ENCODE measurements at regions not wholly inside any gene's neighbourhood (a gene's known extent, or its start where the extent isn't known, plus 50 kb on each side); places are given as distances from the start of the nearest gene placed in this dataset.
"Not testable (repeated sequence)": the region's sequence is repeated elsewhere in the genome, so short reads cannot be mapped to it uniquely, and the experiment has no call there.

- FAIRE-seq = no peak
- no peak for DNase-seq (ENCODE audit: low spot score in 2 of 2)
These were observed 911.7 kb upstream of the CITED2 start for GRCh38 chr6:140285998-140286690.

DNA sequence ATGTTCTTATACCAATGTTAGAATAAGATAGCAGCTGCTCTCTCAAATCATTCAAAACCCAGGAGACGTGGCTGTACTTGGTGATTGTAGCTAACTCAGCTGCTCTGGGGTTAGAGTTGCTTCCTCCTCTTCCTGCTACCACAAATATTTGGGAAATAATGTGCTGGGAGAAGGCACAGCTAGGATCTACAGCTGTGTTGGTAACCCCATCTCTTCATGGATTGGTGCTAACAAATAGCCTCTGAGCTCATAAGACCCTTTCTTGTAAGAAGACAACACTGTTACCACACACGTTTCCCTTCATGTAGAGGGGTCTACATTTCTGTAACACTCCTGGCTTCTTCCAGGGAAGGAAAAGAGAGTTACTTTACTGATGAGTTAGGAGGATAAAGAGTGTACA lies 911.0 kb upstream of the CITED2 start:
- no peak for FAIRE-seq
- DNase-seq (ENCODE audit: low spot score in 2 of 2) = no peak

DNA sequence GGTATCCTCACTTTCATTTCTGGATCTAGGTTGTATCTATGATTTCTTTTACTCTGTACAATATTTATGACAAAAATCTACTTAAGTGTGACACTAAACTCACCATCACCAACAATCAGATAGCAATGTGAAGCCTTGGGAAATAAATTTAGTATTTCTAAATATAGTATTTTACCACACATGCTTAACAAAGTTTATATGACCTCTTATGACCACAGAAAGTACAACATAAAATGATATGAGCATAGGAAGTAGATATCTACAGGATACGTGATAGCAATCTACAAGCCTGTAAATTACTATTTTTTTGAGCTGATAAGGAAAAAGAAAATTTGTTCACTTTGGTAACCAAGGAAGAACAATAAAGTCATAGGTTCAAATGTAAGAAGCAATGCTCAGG lies 910.4 kb upstream of the CITED2 start:
- FAIRE-seq = no peak
- DNase-seq (ENCODE audit: low spot score in 2 of 2) = no peak

GRCh38 chr6:140283197-140283596 lies 908.7 kb upstream of the CITED2 start:
- FAIRE-seq (no peak), DNase-seq (ENCODE audit: low spot score in 2 of 2) (no peak)

- no peak for DNase-seq (ENCODE audit: low spot score in 2 of 2)
These were observed 907.3 kb upstream of the CITED2 start for GRCh38 chr6:140281767-140282166.

DNA sequence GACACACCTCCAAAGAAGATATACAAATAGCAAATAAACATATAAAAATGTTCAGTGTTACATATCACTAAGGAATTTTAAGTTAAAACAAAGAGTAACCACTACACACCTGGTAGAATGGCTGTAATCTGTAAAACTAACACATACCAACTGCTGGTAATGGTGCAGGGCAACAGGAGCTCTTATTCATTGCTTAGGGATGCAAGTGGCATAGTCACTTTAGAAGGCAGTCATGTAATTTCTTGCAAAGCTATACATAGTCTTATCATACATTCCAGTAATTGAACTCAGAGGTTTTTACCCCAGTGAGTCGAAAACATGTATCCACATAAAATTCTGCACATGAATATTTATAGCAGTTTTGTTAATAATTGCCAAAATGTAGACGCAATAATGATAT lies 906.8 kb upstream of the CITED2 start:
- FAIRE-seq (no peak), DNase-seq (ENCODE audit: low spot score in 2 of 2) (no peak)

More at GRCh38 chr6:140281767-140282166, 907.3 kb upstream of the CITED2 start:
- FAIRE-seq = no peak

GRCh38 chr6:140276719-140277118 lies 902.3 kb upstream of the CITED2 start:
- FAIRE-seq = no peak
- no peak for DNase-seq (ENCODE audit: low spot score in 2 of 2)

DNA sequence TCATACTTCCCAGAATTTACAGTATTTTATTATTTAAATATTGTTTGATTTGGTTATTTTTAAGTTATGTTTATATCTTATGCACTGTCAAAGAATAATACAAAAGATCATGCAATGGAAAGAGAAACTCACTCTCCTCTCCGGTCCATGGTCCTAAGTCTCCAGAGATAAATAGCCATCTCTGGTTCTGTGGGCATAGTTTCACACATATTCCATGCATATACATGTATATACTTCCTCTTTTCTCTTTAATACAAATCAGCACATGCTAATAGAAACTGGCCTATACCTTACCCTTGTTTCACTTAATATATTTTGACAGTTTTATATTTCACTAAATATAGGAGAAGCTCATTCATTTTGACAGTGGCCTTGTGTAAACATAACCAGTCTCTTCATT lies 901.7 kb upstream of the CITED2 start:
- no peak for FAIRE-seq
- DNase-seq (ENCODE audit: low spot score in 2 of 2) = no peak

DNA sequence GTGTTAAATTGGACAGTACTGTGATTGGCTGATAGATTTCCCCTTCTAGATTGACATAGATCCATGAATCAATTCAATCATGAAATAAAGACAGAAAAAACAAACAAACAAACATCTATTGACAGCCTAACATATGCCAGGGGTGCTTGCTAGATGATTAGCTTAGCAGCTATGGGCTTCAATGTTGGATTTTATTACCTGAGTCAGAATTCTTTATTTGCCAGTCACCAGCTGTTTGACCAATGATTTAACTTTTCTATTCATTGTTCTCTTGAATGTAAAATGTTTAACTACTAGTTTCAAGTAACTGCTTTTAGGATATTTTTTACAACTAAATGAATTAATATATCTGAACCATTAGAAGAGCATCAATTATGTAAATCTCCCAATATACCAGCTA lies 901.3 kb upstream of the CITED2 start:
- FAIRE-seq = no peak

GRCh38 chr6:140274548-140274947 lies 900.1 kb upstream of the CITED2 start:
- DNase-seq (ENCODE audit: low spot score in 2 of 2) (no peak), FAIRE-seq (no peak)

More for the DNA sequence above, 901.3 kb upstream of the CITED2 start:
- no peak for DNase-seq (ENCODE audit: low spot score in 2 of 2)

DNA sequence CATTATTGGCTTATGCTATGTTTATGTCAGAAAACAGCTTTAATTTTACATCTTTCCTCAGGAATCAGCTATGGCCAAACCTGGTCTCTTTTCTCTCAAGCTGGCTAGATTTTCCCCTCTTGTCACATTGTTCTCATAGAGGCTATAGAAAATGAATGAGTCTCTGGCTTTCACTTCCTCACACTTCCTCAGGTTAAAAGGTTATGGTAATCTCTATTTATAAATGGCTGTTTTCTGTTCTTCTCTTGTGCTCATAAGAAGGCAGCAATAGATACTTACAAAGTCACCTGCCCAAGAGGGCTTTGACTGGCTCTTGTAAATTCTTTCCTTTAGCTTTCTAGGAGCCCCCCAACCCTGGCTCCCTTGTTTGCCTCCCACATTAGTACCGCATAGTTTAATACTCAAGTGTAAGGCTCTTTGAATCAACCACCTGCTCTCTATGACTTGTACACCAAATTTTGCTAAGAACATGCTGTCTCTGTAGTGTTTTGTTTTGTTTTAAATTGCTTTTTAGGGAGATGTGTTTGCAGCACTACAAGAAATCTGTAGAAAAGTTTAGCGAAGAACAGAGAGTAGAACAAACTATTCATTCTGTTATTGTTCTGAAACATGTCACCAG lies 897.4 kb upstream of the CITED2 start:
- no peak for DNase-seq (ENCODE audit: low spot score in 2 of 2)
- FAIRE-seq = no peak

DNA sequence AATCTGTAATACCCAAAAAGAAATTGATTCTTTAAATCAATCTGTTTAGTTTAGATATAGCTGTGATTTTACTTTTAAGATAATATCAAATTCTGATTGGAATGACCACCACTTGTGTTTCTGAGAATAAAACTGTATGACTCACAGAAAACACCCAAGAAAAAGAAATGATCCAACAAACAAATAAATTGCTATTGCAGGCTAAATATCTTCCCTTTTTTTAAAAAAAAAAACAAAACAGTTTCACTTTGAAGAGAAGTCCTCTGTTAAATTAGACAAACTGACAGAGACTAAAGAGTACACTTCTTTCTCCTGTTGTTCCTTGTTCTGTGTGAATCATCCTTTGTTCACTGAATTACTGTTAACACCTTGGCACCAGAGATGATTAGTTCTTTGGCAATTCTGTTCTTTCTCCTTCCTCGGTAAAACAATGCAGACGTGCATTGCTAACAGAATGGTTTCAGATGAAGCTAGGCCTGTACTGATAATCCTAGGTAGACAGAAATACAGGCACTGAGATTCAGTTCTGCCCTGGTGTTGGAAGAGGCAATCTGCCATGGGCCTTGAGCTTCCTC lies 895.2 kb upstream of the CITED2 start:
- FAIRE-seq (no peak), DNase-seq (ENCODE audit: low spot score in 2 of 2) (no peak)

GRCh38 chr6:140264431-140264830 lies 890.0 kb upstream of the CITED2 start:
- DNase-seq (ENCODE audit: low spot score in 2 of 2) (no peak), FAIRE-seq (no peak)

DNA sequence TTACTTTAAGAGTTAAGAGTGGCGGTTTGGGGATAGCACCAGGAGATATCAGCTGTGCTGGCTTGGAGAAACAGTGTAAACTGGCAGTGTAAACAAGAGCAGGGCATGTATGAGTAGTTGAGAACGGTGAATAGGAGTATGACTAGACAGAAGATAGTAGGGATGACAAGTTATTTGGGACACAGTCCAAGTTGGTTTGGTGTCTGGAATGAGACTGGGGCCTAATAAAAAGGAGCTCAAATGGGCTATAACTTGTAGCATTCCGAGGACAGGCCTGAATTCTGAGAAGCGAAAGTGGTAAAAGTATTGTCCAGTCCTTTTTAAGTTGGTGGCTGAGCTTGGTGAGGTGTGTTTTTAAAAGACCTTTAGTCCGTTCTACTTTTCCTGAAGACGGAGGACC lies 883.9 kb upstream of the CITED2 start:
- not testable (repeated sequence) for DNase-seq (ENCODE audit: low spot score in 2 of 2); FAIRE-seq

DNA sequence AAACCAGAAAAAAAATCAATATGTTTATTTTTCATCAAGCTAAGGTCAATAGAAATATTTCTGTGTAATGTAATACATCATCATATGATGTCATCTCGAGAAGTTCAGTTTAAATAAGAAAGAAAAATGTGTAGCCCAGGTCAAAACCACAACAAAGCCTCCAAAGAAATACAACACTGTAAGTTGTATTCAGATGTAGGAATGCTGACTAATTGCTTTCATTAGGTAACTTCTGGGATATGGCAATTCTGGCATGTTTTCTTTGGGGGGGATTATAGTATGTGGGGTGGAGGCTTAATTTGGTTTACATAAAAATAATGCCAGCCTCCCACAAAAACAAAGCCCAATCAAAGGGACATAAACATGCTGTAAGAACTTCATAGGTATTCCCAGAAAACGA lies 881.8 kb upstream of the CITED2 start:
- FAIRE-seq = no peak
- no peak for DNase-seq (ENCODE audit: low spot score in 2 of 2)

GRCh38 chr6:140253096-140253495 lies 878.6 kb upstream of the CITED2 start:
- no peak for FAIRE-seq
- DNase-seq (ENCODE audit: low spot score in 2 of 2) = no peak

DNA sequence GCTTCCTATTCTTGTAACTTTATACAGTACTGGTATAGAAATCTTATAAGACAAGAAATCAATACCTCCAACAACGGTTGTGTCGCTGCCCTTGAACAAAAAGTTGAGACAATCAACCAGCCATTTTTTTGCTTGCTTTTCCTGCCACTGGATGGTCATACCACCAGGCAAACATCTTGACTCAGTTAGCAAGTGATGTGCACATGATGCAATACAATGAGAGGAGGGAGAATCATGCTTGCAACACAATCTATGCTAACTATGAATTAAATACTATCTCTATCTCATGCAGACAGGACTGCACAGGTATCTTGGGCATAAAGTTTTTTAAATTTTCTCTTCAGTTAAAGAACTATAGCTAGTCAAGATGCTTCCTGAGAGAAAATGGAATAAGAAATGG lies 877.7 kb upstream of the CITED2 start:
- FAIRE-seq = no peak

GRCh38 chr6:140245296-140246040 lies 871.0 kb upstream of the CITED2 start:
- no peak for FAIRE-seq
- no peak for DNase-seq (ENCODE audit: low spot score in 2 of 2)

More for the DNA sequence above, 877.7 kb upstream of the CITED2 start:
- no peak for DNase-seq (ENCODE audit: low spot score in 2 of 2)

DNA sequence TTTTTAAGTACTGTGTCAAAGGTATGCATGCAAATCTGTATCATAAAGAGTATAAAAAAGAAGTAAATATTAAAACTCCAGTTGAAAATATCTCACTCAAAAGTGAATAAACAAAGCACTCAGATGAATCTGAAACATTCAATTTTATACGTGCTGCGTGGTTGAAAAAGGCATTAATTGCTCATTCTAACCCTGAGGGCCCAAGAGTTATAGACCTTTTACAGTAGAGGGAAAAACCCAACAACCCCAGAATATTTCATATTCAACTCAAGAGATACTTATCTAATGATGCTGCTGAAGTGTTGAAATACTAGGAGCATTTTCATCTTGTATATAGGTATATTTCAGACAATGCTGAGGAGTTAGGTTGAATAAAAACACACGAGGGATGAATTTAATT lies 862.8 kb upstream of the CITED2 start:
- DNase-seq (ENCODE audit: low spot score in 2 of 2) (no peak), FAIRE-seq (no peak)

GRCh38 chr6:140236732-140237131 lies 862.3 kb upstream of the CITED2 start:
- no peak for DNase-seq (ENCODE audit: low spot score in 2 of 2)
- no peak for FAIRE-seq

- DNase-seq (ENCODE audit: low spot score in 2 of 2) (no peak), FAIRE-seq (no peak)
These were observed 855.8 kb upstream of the CITED2 start for GRCh38 chr6:140230282-140230681.

All from frontal cortex (tissue), 3 donors.